Neural cell (in vitro differentiated cells): ENCODE measurements at regions not wholly inside any gene's neighbourhood (a gene's known extent, or its start where the extent isn't known, plus 50 kb on each side); places are given as distances from the start of the nearest gene placed in this dataset.

Experiments used
- EP300 ChIP-seq: fragments of 450-650 bp; conservative IDR thresholded peaks from 2 replicates; pipeline ENCODE4 v1.6.1; 2014; ENCODE audit warnings: antibody characterized with exemption, mild to moderate bottlenecking, moderate library complexity; ENCODE audit not compliant: poor library complexity, severe bottlenecking
- EZH2 ChIP-seq: fragments of 200-600, 300-800 bp; shearing (Covaris generic), sonication (generic); IDR thresholded peaks from 2 replicates; pipeline ENCODE4 v1.6.1; 2014; ENCODE audit warnings: antibody characterized with exemption, low read length, borderline replicate concordance, mild to moderate bottlenecking; ENCODE audit not compliant: insufficient read depth, poor library complexity, severe bottlenecking
- POLR2AphosphoS5 ChIP-seq: IDR thresholded peaks from 2 replicates; pipeline ENCODE4 v1.6.1; 2012
- RAD21 ChIP-seq: fragments of 450-650 bp; conservative IDR thresholded peaks from 2 replicates; pipeline ENCODE4 v1.6.1; 2014; ENCODE audit warnings: antibody characterized with exemption, mild to moderate bottlenecking, moderate library complexity
- SMC3 ChIP-seq: fragments of 450-650 bp; conservative IDR thresholded peaks from 2 replicates; pipeline ENCODE4 v1.6.1; 2014; ENCODE audit warnings: antibody characterized with exemption, mild to moderate bottlenecking, moderate library complexity; ENCODE audit not compliant: poor library complexity
- TAF1 ChIP-seq: IDR thresholded peaks from 2 replicates; pipeline ENCODE4 v1.6.1; 2012; ENCODE audit warnings: low read depth
- TF ChIP-seq, protein P1 (sequence below): fragments of 450-650 bp; IDR thresholded peaks from 2 replicates; pipeline ENCODE4 v1.5.1; 2014; ENCODE audit warnings: antibody characterized with exemption, mild to moderate bottlenecking, moderate library complexity; ENCODE audit not compliant: poor library complexity, severe bottlenecking
- TF ChIP-seq, protein P2 (sequence below): IDR thresholded peaks from 2 replicates; pipeline ENCODE4 v1.6.1; 2012; ENCODE audit warnings: borderline replicate concordance

DNA sequence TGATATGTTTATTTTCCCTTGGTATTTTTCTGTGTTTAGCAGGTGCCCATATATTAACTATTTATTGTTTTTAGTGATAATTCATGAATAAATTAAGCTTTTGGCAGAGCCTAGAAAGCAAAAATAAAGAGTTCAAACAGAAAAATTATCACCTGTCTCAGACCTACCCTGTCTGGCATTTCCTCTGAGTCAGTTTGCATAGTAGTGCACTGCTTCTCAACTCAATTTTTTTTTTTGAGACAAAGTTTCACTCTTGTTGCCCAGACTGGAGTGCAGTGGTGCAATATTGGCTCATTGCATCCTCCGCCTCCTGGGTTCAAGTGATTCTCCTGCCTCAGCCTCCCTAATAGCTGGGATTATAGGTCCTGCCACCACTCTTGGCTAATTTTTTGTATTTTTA lies 793.9 kb downstream of the SUCLG1 start:
- TF ChIP-seq, protein P1, sequence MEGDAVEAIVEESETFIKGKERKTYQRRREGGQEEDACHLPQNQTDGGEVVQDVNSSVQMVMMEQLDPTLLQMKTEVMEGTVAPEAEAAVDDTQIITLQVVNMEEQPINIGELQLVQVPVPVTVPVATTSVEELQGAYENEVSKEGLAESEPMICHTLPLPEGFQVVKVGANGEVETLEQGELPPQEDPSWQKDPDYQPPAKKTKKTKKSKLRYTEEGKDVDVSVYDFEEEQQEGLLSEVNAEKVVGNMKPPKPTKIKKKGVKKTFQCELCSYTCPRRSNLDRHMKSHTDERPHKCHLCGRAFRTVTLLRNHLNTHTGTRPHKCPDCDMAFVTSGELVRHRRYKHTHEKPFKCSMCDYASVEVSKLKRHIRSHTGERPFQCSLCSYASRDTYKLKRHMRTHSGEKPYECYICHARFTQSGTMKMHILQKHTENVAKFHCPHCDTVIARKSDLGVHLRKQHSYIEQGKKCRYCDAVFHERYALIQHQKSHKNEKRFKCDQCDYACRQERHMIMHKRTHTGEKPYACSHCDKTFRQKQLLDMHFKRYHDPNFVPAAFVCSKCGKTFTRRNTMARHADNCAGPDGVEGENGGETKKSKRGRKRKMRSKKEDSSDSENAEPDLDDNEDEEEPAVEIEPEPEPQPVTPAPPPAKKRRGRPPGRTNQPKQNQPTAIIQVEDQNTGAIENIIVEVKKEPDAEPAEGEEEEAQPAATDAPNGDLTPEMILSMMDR: no peak
- TF ChIP-seq TAF1 (no peak), EZH2 (no peak), POLR2AphosphoS5 (no peak), RAD21 (no peak), SMC3 (no peak), EP300 (no peak)
- TF ChIP-seq, protein P2, sequence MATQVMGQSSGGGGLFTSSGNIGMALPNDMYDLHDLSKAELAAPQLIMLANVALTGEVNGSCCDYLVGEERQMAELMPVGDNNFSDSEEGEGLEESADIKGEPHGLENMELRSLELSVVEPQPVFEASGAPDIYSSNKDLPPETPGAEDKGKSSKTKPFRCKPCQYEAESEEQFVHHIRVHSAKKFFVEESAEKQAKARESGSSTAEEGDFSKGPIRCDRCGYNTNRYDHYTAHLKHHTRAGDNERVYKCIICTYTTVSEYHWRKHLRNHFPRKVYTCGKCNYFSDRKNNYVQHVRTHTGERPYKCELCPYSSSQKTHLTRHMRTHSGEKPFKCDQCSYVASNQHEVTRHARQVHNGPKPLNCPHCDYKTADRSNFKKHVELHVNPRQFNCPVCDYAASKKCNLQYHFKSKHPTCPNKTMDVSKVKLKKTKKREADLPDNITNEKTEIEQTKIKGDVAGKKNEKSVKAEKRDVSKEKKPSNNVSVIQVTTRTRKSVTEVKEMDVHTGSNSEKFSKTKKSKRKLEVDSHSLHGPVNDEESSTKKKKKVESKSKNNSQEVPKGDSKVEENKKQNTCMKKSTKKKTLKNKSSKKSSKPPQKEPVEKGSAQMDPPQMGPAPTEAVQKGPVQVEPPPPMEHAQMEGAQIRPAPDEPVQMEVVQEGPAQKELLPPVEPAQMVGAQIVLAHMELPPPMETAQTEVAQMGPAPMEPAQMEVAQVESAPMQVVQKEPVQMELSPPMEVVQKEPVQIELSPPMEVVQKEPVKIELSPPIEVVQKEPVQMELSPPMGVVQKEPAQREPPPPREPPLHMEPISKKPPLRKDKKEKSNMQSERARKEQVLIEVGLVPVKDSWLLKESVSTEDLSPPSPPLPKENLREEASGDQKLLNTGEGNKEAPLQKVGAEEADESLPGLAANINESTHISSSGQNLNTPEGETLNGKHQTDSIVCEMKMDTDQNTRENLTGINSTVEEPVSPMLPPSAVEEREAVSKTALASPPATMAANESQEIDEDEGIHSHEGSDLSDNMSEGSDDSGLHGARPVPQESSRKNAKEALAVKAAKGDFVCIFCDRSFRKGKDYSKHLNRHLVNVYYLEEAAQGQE: no peak
